ENCODE measurements at regions not wholly inside any gene's neighbourhood (a gene's known extent, or its start where the extent isn't known, plus 50 kb on each side); places are given as distances from the start of the nearest gene placed in this dataset.

DNA sequence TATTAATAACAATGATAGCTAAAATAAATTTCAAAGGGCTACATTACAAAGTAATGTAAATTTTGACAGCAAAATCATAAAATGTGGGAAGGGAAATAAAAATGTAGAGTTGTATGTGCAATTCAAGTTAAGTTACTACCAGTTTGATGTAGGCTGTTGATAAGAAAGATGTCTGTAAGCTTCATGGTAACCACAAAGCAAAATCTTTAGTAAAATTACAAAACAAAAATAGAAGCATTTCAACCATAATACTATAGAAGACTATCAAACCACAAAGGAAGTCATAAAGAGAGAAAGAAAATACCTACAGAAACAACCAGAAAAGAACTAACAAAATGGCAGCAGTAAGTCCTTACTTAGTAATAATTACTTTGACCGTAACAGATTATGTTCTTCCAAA is 99.1 kb downstream of the C7orf25 start:
- TF ChIP-seq POLR2A (IDR thresholded peaks at IDR 0.05), result no peak
- TF ChIP-seq, protein P1, sequence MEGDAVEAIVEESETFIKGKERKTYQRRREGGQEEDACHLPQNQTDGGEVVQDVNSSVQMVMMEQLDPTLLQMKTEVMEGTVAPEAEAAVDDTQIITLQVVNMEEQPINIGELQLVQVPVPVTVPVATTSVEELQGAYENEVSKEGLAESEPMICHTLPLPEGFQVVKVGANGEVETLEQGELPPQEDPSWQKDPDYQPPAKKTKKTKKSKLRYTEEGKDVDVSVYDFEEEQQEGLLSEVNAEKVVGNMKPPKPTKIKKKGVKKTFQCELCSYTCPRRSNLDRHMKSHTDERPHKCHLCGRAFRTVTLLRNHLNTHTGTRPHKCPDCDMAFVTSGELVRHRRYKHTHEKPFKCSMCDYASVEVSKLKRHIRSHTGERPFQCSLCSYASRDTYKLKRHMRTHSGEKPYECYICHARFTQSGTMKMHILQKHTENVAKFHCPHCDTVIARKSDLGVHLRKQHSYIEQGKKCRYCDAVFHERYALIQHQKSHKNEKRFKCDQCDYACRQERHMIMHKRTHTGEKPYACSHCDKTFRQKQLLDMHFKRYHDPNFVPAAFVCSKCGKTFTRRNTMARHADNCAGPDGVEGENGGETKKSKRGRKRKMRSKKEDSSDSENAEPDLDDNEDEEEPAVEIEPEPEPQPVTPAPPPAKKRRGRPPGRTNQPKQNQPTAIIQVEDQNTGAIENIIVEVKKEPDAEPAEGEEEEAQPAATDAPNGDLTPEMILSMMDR (IDR thresholded peaks at IDR 0.05), result no peak
